Thymus (tissue), 11 donors: ENCODE measurements at regions not wholly inside any gene's neighbourhood (a gene's known extent, or its start where the extent isn't known, plus 50 kb on each side); places are given as distances from the start of the nearest gene placed in this dataset.

Experiments used
- DNase-seq, 9 donors: peaks; one replicate each; pipeline ENCODE4 v3.0.0-alpha.2; 2013; ENCODE audit warnings: low spot score in 9 of 9, low read depth in 6 of 9, missing footprints in 1 of 9
- H3K27ac ChIP-seq, 2 donors: one replicate each; pipeline ENCODE4 v1.5.1; 2013; ENCODE audit warnings: control low read depth in 1 of 2, low read depth in 1 of 2, low read length in 1 of 2, mild to moderate bottlenecking in 1 of 2, moderate library complexity in 1 of 2
- H3K27me3 ChIP-seq, 2 donors: one replicate each; pipeline ENCODE4 v1.5.1; 2013; ENCODE audit warnings: low read length in 1 of 2; ENCODE audit not compliant: control insufficient read depth in 2 of 2, insufficient read depth in 1 of 2
- H3K36me3 ChIP-seq, 2 donors: one replicate each; pipeline ENCODE4 v1.5.1; 2013; ENCODE audit warnings: low read length in 1 of 2, mild to moderate bottlenecking in 1 of 2, moderate library complexity in 1 of 2; ENCODE audit not compliant: control insufficient read depth in 2 of 2, insufficient read depth in 2 of 2
- H3K4me1 ChIP-seq, 2 donors: one replicate each; pipeline ENCODE4 v1.5.1; 2013; ENCODE audit warnings: low read length in 2 of 2; ENCODE audit not compliant: control insufficient read depth in 2 of 2, insufficient read depth in 2 of 2
- H3K4me3 ChIP-seq, 2 donors: one replicate each; pipeline ENCODE4 v1.5.1; 2013; ENCODE audit warnings: low read length in 2 of 2, control low read depth in 1 of 2, mild to moderate bottlenecking in 1 of 2
- H3K9me3 ChIP-seq, 2 donors: one replicate each; pipeline ENCODE4 v1.5.1; 2013; ENCODE audit warnings: low read length in 1 of 2, mild to moderate bottlenecking in 1 of 2; ENCODE audit not compliant: control insufficient read depth in 2 of 2, insufficient read depth in 1 of 2
- WGBS: extraction: QIAGEN DNeasy Blood & Tissue Kit; methylation state at CpG from one replicate; pipeline ENCODE4 v1.1.7; 2013; 5-methylcytosine and 5-hydroxymethylcytosine counted together
- donor health status: healthy.

DNA sequence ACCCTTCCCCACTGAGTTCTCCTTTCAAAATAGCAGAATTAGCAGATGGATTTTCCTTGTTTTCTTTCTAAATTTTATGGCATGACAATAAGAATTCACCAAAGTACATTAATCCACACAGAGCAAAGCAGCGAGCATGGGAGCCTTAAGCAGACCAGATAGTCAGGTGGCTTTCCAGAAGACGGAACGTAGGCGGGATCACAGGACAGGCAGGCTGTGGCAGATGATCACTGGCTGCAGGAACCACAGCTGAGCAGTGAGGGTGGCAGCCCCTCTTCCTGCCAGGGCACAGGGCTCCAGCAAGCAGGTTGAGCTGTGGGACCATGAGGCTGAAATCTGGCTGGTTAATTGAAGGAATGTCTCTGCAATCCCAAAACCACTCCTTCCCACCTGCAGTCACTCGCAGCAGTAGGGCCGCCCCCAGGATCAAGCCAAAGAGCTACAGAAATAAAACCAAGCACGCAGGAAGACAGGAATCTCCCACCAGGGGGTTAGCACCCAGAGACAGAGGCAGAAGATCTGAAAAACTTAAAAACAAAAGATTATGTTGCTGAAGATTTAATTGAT, 259.9 kb downstream of the EIPR1 start:
- H3K27ac ChIP-seq: no peak overlapping the region
- WGBS: 95% methylated on average over 7 of the region's 7 CpGs
- no peaks in the 10 kb centered on the region for H3K27me3 ChIP-seq
- H3K36me3 ChIP-seq: no peaks in the 10 kb centered on the region
- H3K9me3 ChIP-seq: no peaks in the 10 kb centered on the region
- no peaks in the 10 kb centered on the region for H3K4me1 ChIP-seq
- DNase-seq: no peak
- H3K4me3 ChIP-seq: no peak overlapping the region

DNA sequence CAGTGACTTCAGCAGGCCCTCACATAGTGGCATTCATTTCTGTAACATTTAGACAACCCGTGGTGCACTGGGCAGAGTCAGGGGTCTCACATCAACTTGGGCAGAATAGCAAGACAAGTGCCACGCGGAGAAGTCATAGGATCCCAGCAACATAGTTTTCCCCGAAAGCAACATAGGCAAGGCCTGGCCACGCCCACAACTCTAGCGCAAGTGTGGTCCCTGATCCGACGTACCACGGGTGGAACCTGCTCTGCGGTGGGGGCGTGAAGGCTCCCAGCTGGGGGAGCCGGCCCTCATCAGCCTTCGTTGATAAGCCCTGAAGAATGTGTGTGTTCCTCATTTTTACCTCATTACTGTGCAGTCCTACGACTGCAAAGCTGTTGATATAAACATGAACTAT, 261.2 kb downstream of the EIPR1 start:
- H3K4me1 ChIP-seq: no peaks in the 10 kb centered on the region
- H3K27ac ChIP-seq: no peak overlapping the region
- WGBS: 97% methylated on average over 14 of the region's 14 CpGs
- H3K27me3 ChIP-seq: no peaks in the 10 kb centered on the region
- DNase-seq: no peak
- H3K36me3 ChIP-seq: no peaks in the 10 kb centered on the region
- no peak overlapping the region for H3K4me3 ChIP-seq
- H3K9me3 ChIP-seq: no peaks in the 10 kb centered on the region

DNA sequence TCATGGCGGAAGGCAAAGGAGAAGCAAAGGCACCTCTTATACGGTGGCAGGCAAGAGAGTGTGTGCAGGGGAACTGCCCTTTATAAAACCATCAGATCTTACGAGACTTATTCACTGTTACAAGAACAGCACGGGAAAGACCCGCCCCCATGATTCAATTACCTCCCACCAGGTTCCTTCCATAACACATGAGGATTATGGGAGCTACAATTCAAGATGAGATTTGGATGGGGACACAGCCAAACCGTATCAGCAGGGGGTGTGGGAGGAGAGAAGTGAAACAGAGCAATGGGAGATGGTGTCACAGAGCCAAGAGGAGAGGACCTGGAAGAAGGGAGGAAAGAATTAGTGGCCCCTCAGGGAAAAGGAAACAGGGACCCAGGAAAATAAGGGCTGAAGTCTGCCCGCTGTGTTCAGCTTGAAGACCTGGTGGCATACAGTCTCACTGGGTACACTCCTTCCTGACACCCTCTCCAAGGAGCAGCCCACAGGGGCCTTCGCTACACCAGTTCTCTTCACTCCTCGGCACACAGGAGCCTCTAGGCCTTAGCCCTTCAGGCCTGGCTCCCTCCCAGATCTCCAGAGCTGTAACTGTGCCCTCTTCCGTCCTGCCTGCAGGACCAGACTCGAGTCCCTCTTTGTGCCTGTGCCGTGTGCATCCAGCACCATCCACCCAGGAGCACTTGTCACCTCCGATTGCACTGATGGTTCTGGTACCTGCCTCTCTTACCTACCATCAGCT, 262.1 kb downstream of the EIPR1 start:
- Histone ChIP-seq H3K36me3 (no peaks in the 10 kb centered on the region), H3K4me3 (no peak overlapping the region), H3K4me1 (no peaks in the 10 kb centered on the region), H3K9me3 (no peaks in the 10 kb centered on the region), H3K27ac (no peak overlapping the region), H3K27me3 (no peaks in the 10 kb centered on the region)
- DNase-seq: no peak
- WGBS: 92% methylated on average over 13 of the region's 13 CpGs

DNA sequence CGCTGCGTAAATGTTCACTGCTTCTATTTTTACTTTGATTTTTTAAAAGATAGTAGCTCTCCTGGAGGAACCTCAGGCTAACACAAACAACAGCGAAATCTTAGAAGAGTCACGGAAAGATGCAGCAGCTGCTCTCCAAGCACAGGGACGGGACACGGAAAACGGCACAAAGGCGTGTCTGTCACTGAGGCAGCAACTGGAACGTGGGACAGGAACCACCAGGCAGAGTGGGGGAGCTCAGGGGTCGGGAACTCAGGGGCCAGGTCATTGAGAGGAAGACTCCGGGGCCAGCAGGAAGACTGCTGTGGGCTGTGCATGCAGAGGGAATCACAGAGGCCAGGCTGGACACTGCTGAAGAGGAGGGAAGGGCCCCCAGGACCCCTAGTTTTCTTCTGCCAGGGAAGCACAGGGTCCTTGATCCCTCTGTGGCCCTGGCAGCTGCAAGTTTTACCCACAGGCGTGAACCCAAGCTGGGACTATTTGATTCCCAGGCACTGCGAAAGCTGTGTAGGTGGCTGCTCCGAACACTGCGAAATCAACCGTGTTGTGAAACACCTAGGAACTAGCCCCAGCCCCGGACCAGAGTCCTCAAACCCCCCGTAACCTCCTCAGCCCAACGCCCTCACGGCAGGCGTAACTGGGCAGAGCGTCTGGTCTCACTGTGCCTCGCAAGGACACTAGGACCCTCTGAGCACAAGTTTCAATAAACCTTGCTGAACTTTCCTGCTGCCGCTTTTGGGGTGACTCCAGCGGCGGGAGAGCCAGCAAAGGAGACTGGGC, 263.0 kb downstream of the EIPR1 start:
- H3K27ac ChIP-seq: no peak overlapping the region
- H3K27me3 ChIP-seq: no peaks in the 10 kb centered on the region
- WGBS: 97% methylated on average over 26 of the region's 26 CpGs
- no peaks in the 10 kb centered on the region for H3K9me3 ChIP-seq
- no peaks in the 10 kb centered on the region for H3K4me1 ChIP-seq
- H3K4me3 ChIP-seq: no peak overlapping the region
- H3K36me3 ChIP-seq: no peaks in the 10 kb centered on the region
- DNase-seq: no peak

DNA sequence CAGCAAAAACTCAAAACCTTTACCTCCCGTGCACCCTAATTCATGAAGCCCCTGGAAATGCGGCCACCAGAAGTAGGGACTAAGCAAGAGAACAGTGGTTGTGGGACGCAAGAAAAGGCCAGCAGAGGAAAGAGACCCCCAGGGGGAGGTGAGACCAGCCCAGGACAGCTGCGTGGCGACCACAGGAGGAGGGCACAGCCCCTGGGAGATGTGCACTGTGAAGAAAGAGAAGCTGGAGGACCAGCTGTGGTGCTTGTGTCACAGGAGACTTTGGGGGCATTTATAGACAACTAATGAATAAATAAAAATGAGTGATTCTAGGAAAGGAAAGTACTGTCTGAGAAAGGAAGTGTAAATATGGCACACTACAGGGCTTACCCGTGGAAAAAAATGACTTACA, 263.8 kb downstream of the EIPR1 start:
- no peak for DNase-seq

DNA sequence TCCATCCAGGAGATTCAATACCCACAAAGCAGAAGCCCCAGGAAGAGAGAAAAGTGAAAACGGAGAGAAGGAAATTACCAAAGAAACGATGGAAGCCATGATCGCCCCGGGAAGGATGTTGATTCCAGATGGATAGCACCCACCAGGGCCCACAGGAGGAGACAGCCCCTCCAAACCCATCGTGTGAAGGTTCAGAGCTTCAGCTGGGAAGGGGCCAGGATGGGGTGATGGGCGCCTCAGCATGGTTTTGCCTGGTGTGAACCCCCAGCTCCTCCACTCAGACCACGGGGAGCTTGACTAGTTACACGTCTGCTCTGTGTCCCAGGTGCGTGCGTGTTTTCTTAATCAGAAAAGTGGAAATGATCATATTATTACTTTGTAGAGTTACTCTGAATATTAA, 264.5 kb downstream of the EIPR1 start:
- WGBS: 94% methylated on average over 10 of the region's 10 CpGs

More for the DNA sequence above, 263.8 kb downstream of the EIPR1 start:
- no peaks in the 10 kb centered on the region for H3K36me3 ChIP-seq
- H3K27me3 ChIP-seq: no peaks in the 10 kb centered on the region
- no peak overlapping the region for H3K4me3 ChIP-seq
- no peaks in the 10 kb centered on the region for H3K4me1 ChIP-seq
- H3K9me3 ChIP-seq: no peaks in the 10 kb centered on the region
- no peak overlapping the region for H3K27ac ChIP-seq
- WGBS: 91% methylated on average over 6 of the region's 6 CpGs

DNA sequence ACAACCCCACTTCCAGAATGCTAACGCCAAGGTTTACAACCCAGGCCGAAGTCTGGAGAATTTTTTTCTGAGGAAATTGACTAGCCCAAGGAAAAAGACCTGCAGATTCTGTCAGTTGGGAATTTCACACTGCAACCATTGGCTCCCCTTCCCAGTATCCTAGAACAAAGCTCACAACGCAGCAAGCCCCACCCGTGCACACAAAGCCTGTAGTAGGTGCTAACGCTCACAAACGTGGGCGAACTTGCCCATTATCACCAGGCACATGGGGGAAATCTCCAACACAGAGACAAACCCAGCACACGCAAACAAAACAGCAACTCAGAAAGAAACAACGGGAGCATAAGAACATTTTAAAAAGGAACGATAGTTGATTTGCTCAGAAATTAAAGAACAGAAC, 265.1 kb downstream of the EIPR1 start:
- Histone ChIP-seq H3K36me3 (no peaks in the 10 kb centered on the region), H3K27ac (no peak overlapping the region), H3K4me1 (no peaks in the 10 kb centered on the region), H3K9me3 (no peaks in the 10 kb centered on the region), H3K4me3 (no peak overlapping the region), H3K27me3 (no peaks in the 10 kb centered on the region)
- DNase-seq: no peak
- 97% methylated on average over 10 of the region's 10 CpGs for WGBS

More for the DNA sequence above, 264.5 kb downstream of the EIPR1 start:
- Histone ChIP-seq H3K36me3 (no peaks in the 10 kb centered on the region), H3K4me3 (no peak overlapping the region), H3K27ac (no peak overlapping the region), H3K9me3 (no peaks in the 10 kb centered on the region), H3K27me3 (no peaks in the 10 kb centered on the region), H3K4me1 (no peaks in the 10 kb centered on the region)
- DNase-seq: no peak

DNA sequence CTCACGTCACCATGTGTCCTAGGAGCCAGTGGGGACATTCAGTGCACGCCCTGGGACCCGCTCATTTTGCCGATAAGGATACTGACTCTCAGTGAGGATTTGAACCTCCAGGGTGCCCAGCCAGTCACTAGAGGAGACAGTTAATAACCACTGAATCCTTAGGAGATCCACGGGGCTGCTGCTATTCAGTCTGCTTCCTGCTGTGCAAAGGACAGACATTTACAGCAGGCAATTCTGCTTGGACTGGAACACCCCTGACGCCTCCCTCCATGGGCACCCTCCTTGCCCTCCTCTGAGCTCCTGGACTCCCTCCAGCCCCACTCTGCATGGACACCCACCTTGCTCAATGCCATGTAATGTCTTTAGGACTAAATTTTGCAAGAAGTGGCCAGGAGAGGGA, 265.5 kb downstream of the EIPR1 start:
- 96% methylated on average over 6 of the region's 6 CpGs for WGBS
- Histone ChIP-seq H3K4me3 (no peak overlapping the region), H3K27me3 (no peaks in the 10 kb centered on the region), H3K4me1 (no peaks in the 10 kb centered on the region), H3K27ac (no peak overlapping the region), H3K9me3 (no peaks in the 10 kb centered on the region), H3K36me3 (no peaks in the 10 kb centered on the region)
- no peak for DNase-seq

DNA sequence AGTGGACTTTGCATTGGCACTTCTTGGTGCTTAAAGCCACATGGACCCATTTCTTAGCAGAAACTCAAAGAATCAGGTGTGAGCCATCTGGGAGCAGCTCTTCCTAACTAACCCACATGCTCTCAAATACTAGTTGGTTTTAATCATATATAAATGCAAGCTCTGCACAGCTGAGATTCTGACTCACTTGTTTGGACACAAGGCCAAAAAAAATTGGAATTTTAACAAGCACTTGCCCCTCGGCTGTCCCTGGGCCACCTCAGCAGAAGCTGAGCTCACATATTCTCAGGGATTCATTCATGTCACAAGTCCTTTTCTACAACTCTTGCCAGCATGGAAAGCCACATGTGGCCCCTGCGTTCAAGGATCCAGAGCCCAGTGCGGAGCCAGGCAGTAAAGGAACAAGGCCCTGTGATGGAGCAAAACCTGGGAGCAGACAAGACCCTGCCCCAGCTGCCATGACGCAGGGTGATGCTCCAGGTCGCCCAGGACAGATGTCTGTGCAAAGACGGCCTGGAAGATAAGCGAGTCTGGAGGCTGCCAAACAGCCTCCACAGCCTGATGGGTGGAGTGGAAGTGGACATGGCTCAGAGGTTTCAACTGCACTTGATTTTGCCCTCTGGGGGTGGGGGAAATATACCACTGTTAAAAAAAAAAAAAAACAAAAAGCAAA, 266.5 kb downstream of the EIPR1 start:
- no peaks in the 10 kb centered on the region for H3K4me1 ChIP-seq
- H3K27ac ChIP-seq: no peak overlapping the region
- no peaks in the 10 kb centered on the region for H3K9me3 ChIP-seq
- H3K36me3 ChIP-seq: no peaks in the 10 kb centered on the region
- no peak for DNase-seq
- H3K4me3 ChIP-seq: no peak overlapping the region
- 97% methylated on average over 7 of the region's 7 CpGs for WGBS
- H3K27me3 ChIP-seq: peaks cover 0 to 2% of the 10 kb centered on the region in 2 donors
